ENCODE measurements at regions not wholly inside any gene's neighbourhood (a gene's known extent, or its start where the extent isn't known, plus 50 kb on each side); places are given as distances from the start of the nearest gene placed in this dataset.

DNA sequence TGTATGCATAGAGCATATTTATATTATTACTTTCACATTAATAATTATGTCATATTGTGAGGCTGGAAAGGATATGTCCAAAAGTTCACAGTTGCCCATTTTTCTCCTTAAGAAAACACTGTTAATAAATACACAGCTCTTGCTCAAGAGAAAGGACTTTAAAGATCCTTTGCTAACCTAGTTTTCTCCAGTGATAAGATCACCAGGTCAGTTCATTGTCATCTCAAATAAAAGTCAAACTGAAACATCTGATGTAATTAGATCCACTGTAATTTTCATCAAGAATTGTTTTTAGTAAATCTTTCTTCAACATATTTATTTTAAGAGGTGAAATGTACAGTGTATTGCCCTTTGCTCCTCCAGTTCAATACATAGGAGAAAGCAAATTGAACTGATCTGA is 82.8 kb upstream of the KLHL1 start:
- TF ChIP-seq, protein P1, sequence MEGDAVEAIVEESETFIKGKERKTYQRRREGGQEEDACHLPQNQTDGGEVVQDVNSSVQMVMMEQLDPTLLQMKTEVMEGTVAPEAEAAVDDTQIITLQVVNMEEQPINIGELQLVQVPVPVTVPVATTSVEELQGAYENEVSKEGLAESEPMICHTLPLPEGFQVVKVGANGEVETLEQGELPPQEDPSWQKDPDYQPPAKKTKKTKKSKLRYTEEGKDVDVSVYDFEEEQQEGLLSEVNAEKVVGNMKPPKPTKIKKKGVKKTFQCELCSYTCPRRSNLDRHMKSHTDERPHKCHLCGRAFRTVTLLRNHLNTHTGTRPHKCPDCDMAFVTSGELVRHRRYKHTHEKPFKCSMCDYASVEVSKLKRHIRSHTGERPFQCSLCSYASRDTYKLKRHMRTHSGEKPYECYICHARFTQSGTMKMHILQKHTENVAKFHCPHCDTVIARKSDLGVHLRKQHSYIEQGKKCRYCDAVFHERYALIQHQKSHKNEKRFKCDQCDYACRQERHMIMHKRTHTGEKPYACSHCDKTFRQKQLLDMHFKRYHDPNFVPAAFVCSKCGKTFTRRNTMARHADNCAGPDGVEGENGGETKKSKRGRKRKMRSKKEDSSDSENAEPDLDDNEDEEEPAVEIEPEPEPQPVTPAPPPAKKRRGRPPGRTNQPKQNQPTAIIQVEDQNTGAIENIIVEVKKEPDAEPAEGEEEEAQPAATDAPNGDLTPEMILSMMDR (IDR thresholded peaks at IDR 0.05) = no peak
- no peak for TF ChIP-seq POLR2A (IDR thresholded peaks at IDR 0.05)
